ENCODE measurements at regions not wholly inside any gene's neighbourhood (a gene's known extent, or its start where the extent isn't known, plus 50 kb on each side); places are given as distances from the start of the nearest gene placed in this dataset.

- TF ChIP-seq PKNOX1 (IDR thresholded peaks at IDR 0.05) = no peak
- no peak for TF ChIP-seq FOXK2 (IDR thresholded peaks at IDR 0.05)
- no peak for TF ChIP-seq SP1 (IDR thresholded peaks at IDR 0.05)
- no peak for TF ChIP-seq FOXM1 (IDR thresholded peaks at IDR 0.05; ENCODE audit: borderline replicate concordance)
- TF ChIP-seq LEF1 (IDR thresholded peaks at IDR 0.05; ENCODE audit: borderline replicate concordance) = no peak
Observed at GRCh38 chr9:93894691-93895079, 60.5 kb downstream of the BARX1 start.

Data from HEK293T (cell line).